Peyer's patch (tissue), 4 donors: ENCODE measurements at regions not wholly inside any gene's neighbourhood (a gene's known extent, or its start where the extent isn't known, plus 50 kb on each side); places are given as distances from the start of the nearest gene placed in this dataset.

Source experiments
- DNase-seq, 3 donors: peaks; one replicate each; pipeline ENCODE4 v3.0.0-alpha.2; 2017 to 2019
- H3K27ac ChIP-seq, 4 donors: fragments of 200-600 bp; sonication (generic); one replicate each; pipeline ENCODE4 v1.5.1; 2016 to 2019
- H3K27me3 ChIP-seq, 2 donors: fragments of 200-600 bp; sonication (generic); one replicate each; pipeline ENCODE4 v1.5.1; 2019
- H3K36me3 ChIP-seq, 3 donors: fragments of 200-600 bp; sonication (generic); one replicate each; pipeline ENCODE4 v1.5.1; 2016 to 2019
- H3K4me1 ChIP-seq, 4 donors: fragments of 200-600 bp; sonication (generic); one replicate each; pipeline ENCODE4 v1.5.1; 2016 to 2019
- H3K4me3 ChIP-seq, 4 donors: fragments of 200-600 bp; sonication (generic); 1 replicate in 3 of 4; 2 replicates in 1 of 4; pipeline ENCODE4 v1.5.1; 2016 to 2019; ENCODE audit warnings: mild to moderate bottlenecking in 1 of 4
- H3K9me3 ChIP-seq, 4 donors: fragments of 200-600 bp; sonication (generic); one replicate each; pipeline ENCODE4 v1.5.1; 2016 to 2019; ENCODE audit warnings: mild to moderate bottlenecking in 1 of 4
- CTCF ChIP-seq, 6 experiments: fragments of 450-650 bp in 4 of 6; fragments of 200-600 bp in 2 of 6; sonication (generic) in 1 of 6; IDR thresholded peaks; one replicate each; pipeline ENCODE4 v1.5.1; 2017 to 2019; ENCODE audit warnings: antibody characterized with exemption in 6 of 6, mild to moderate bottlenecking in 3 of 6, moderate library complexity in 1 of 6
- POLR2A ChIP-seq, 2 donors: fragments of 450-650 bp; IDR thresholded peaks; one replicate each; pipeline ENCODE4 v1.5.1; 2017; ENCODE audit warnings: antibody characterized with exemption in 2 of 2, mild to moderate bottlenecking in 2 of 2, moderate library complexity in 2 of 2

- H3K27ac ChIP-seq = no peak overlapping the region
- no peak for DNase-seq
- no peak overlapping the region for H3K4me3 ChIP-seq
- no peaks in the 10 kb centered on the region for H3K4me1 ChIP-seq
- no peaks in the 10 kb centered on the region for H3K36me3 ChIP-seq
- no peaks in the 10 kb centered on the region for H3K27me3 ChIP-seq
- H3K9me3 ChIP-seq = no peaks in the 10 kb centered on the region
- no peak for TF ChIP-seq CTCF (IDR thresholded peaks at IDR 0.05)
- no peak for TF ChIP-seq POLR2A (IDR thresholded peaks at IDR 0.05)
Measured at GRCh38 chr21:16709866-16710550, 802.8 kb upstream of the CXADR start.

- H3K27me3 ChIP-seq = no peaks in the 10 kb centered on the region
- H3K4me1 ChIP-seq = no peaks in the 10 kb centered on the region
- no peak for TF ChIP-seq POLR2A (IDR thresholded peaks at IDR 0.05)
- TF ChIP-seq CTCF (IDR thresholded peaks at IDR 0.05) = no peak
- H3K36me3 ChIP-seq = no peaks in the 10 kb centered on the region
- no peak overlapping the region for H3K27ac ChIP-seq
- H3K4me3 ChIP-seq = no peak overlapping the region
- no peaks in the 10 kb centered on the region for H3K9me3 ChIP-seq
- no peak for DNase-seq
Measured at GRCh38 chr21:16711757-16712156, 801.1 kb upstream of the CXADR start.

- no peaks in the 10 kb centered on the region for H3K36me3 ChIP-seq
- no peak for DNase-seq
- no peak for TF ChIP-seq CTCF (IDR thresholded peaks at IDR 0.05)
- no peak for TF ChIP-seq POLR2A (IDR thresholded peaks at IDR 0.05)
Measured at GRCh38 chr21:16713331-16714117, 799.3 kb upstream of the CXADR start.

GRCh38 chr21:16740511-16740910 lies 772.3 kb upstream of the CXADR start:
- Histone ChIP-seq H3K27ac (no peak overlapping the region), H3K9me3 (no peaks in the 10 kb centered on the region), H3K36me3 (no peaks in the 10 kb centered on the region), H3K4me3 (no peak overlapping the region), H3K4me1 (no peaks in the 10 kb centered on the region), H3K27me3 (no peaks in the 10 kb centered on the region)
- DNase-seq = no peak
- TF ChIP-seq CTCF (IDR thresholded peaks at IDR 0.05) (no peak), POLR2A (IDR thresholded peaks at IDR 0.05) (no peak)

More at GRCh38 chr21:16713331-16714117, 799.3 kb upstream of the CXADR start:
- H3K27ac ChIP-seq = no peak overlapping the region
- H3K9me3 ChIP-seq = peaks cover 0 to 8% (median 0%) of the 10 kb centered on the region in 4 donors
- no peaks in the 10 kb centered on the region for H3K27me3 ChIP-seq
- no peak overlapping the region for H3K4me3 ChIP-seq
- H3K4me1 ChIP-seq = no peaks in the 10 kb centered on the region

GRCh38 chr21:16741141-16741665 lies 771.6 kb upstream of the CXADR start:
- H3K36me3 ChIP-seq = no peaks in the 10 kb centered on the region
- no peaks in the 10 kb centered on the region for H3K9me3 ChIP-seq
- TF ChIP-seq POLR2A (IDR thresholded peaks at IDR 0.05) (no peak), CTCF (IDR thresholded peaks at IDR 0.05) (no peak)
- no peak for DNase-seq
- no peaks in the 10 kb centered on the region for H3K27me3 ChIP-seq
- H3K27ac ChIP-seq = no peak overlapping the region
- no peaks in the 10 kb centered on the region for H3K4me1 ChIP-seq
- H3K4me3 ChIP-seq = no peak overlapping the region
